ENCODE measurements at regions not wholly inside any gene's neighbourhood (a gene's known extent, or its start where the extent isn't known, plus 50 kb on each side); places are given as distances from the start of the nearest gene placed in this dataset.

DNA sequence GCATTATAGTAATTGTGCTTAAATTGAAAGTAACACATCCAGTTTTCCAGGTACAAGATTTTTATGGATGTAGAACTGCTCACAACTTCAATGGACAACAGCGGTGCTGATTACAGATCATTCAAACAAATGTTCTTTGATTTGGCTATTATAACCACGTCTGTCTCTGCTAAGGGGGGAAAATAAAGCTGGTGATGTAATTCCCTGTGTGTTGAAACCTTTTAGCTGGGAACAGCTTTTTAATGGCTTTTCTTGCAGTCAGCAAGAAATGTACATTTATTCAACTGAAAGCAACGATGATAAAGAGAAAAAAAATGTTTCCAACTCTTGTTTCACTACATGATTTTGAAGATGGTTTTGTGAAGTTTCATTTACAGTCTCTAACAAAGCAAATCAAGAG is 431.9 kb upstream of the AGTR1 start:
- 65 to 77% (median 74%) methylated on average over 3 of the region's 3 CpGs for WGBS, 5 donors
- intact Hi-C loops (cut with DNase I; ENCODE audit: low total_unique reads): no loop called here
- Histone ChIP-seq H3K9me3 (no peaks in the 10 kb centered on the region), H3K4me1 (no peaks in the 10 kb centered on the region), H3K36me3 (no peaks in the 10 kb centered on the region), H3K27me3 (replicated peaks in 1 of 7) (no peaks in the 10 kb centered on the region), H3K4me3 (no peak overlapping the region), H3K27ac (no peak overlapping the region)
- TF ChIP-seq, protein P1, sequence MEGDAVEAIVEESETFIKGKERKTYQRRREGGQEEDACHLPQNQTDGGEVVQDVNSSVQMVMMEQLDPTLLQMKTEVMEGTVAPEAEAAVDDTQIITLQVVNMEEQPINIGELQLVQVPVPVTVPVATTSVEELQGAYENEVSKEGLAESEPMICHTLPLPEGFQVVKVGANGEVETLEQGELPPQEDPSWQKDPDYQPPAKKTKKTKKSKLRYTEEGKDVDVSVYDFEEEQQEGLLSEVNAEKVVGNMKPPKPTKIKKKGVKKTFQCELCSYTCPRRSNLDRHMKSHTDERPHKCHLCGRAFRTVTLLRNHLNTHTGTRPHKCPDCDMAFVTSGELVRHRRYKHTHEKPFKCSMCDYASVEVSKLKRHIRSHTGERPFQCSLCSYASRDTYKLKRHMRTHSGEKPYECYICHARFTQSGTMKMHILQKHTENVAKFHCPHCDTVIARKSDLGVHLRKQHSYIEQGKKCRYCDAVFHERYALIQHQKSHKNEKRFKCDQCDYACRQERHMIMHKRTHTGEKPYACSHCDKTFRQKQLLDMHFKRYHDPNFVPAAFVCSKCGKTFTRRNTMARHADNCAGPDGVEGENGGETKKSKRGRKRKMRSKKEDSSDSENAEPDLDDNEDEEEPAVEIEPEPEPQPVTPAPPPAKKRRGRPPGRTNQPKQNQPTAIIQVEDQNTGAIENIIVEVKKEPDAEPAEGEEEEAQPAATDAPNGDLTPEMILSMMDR (IDR thresholded peaks at IDR 0.05 in 8 of 11, conservative IDR thresholded peaks at IDR 0.05 in 3 of 11): no peak
- TF ChIP-seq POLR2A (IDR thresholded peaks at IDR 0.05): no peak
- TF ChIP-seq POLR2AphosphoS5 (IDR thresholded peaks at IDR 0.05): no peak
- DNase-seq: no peak

DNA sequence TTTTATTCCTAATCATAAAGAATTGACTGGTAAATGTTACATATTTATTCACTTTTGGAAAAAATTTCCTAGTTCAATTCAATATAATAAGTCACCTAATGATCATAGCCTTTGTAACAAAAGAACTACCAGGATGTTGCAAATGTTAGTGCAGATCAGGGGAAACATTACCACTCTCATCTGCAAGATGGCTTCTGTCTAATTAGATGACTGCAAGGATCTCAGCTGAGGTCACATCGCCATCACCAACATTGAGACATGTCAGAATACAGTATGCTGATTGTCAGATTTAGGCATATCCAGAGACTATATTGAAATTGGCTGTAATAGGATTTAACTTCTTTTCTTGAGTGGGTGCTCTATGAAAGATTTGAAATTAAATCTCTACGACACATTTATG is 431.4 kb upstream of the AGTR1 start:
- Histone ChIP-seq H3K27ac (no peak overlapping the region), H3K9me3 (no peaks in the 10 kb centered on the region), H3K36me3 (no peaks in the 10 kb centered on the region), H3K4me1 (no peaks in the 10 kb centered on the region), H3K27me3 (replicated peaks in 1 of 7) (no peaks in the 10 kb centered on the region), H3K4me3 (no peak overlapping the region)
- DNase-seq: no peak
- TF ChIP-seq, protein P1 (IDR thresholded peaks at IDR 0.05 in 8 of 11, conservative IDR thresholded peaks at IDR 0.05 in 3 of 11): no peak
- TF ChIP-seq POLR2A (IDR thresholded peaks at IDR 0.05) (no peak), POLR2AphosphoS5 (IDR thresholded peaks at IDR 0.05) (no peak)
- 87 to 97% (median 90%) methylated on average over 2 of the region's 2 CpGs for WGBS, 5 donors
- intact Hi-C loops (cut with DNase I; ENCODE audit: low total_unique reads): no loop called here

DNA sequence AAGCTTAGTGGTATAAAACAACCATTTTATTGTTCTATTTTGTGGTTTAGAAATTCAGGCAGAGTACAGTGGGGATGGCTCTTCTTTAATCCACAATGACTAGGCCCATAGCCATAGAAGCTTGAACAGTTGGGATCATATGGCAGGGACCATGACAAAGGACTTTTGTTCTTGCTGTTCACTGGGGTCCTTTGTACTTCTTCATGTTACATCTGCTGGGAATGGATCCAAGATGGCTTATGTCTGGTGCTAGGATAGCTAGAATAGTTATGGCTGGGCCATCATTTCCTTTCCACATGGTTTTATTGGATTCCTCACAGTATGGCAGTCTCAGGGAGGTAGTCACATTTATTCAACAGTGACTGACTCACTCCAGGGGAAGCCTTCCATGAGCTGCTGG is 427.9 kb upstream of the AGTR1 start:
- intact Hi-C loops (cut with DNase I; ENCODE audit: low total_unique reads): no loop called here
- no peak for TF ChIP-seq POLR2A (IDR thresholded peaks at IDR 0.05)
- TF ChIP-seq, protein P1 (IDR thresholded peaks at IDR 0.05 in 8 of 11, conservative IDR thresholded peaks at IDR 0.05 in 3 of 11): no peak
- TF ChIP-seq POLR2AphosphoS5 (IDR thresholded peaks at IDR 0.05): no peak
- no peak for DNase-seq
- Histone ChIP-seq H3K4me3 (no peak overlapping the region), H3K9me3 (no peaks in the 10 kb centered on the region), H3K27ac (no peak overlapping the region), H3K36me3 (no peaks in the 10 kb centered on the region), H3K27me3 (replicated peaks in 1 of 7) (no peaks in the 10 kb centered on the region), H3K4me1 (no peaks in the 10 kb centered on the region)

DNA sequence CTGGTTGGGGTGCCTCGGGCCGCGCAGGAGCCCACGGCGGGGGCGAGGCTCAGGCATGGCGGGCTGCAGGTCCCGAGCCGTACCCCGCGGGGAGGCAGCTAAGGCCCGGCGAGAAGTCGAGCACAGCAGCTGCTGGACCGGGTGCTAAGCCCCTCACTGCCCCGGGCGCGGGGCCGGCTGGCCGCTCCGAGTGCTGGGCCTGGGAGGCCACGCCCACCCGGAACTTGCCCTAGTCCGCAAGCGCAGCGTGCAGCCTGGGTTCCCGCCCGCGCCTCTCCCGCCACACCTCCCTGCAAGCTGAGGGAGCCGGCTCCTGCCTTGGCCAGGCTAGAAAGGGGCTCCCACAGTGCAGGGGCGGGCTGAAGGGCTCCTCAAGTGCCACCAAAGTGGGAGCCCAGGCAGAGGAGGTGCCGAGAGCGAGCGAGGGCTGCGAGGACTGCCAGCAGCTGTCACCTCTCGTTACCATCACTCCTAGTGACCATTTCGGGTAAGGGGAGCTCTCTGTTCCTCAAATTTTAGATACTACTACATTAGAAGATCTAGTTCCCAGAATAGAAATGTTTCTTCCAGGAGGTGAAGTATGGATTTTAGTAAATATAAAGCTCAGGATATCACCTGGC is 417.0 kb upstream of the AGTR1 start:
- Histone ChIP-seq H3K27ac (no peak overlapping the region), H3K4me1 (no peaks in the 10 kb centered on the region), H3K9me3 (peaks cover 0 to 13% (median 6%) of the 10 kb centered on the region in 8 donors), H3K27me3 (replicated peaks in 1 of 7) (no peaks in the 10 kb centered on the region), H3K36me3 (no peaks in the 10 kb centered on the region), H3K4me3 (no peak overlapping the region)
- TF ChIP-seq, protein P1 (IDR thresholded peaks at IDR 0.05 in 8 of 11, conservative IDR thresholded peaks at IDR 0.05 in 3 of 11): no peak
- TF ChIP-seq POLR2AphosphoS5 (IDR thresholded peaks at IDR 0.05) (no peak), POLR2A (IDR thresholded peaks at IDR 0.05) (no peak)
- 90 to 96% (median 94%) methylated on average over 28 to 38 of the region's 38 CpGs for WGBS, 5 donors
- intact Hi-C loops (cut with DNase I; ENCODE audit: low total_unique reads): no loop called here
- DNase-seq: peak; percentile 68
